G401.6 (cell line): ENCODE measurements at regions not wholly inside any gene's neighbourhood (a gene's known extent, or its start where the extent isn't known, plus 50 kb on each side); places are given as distances from the start of the nearest gene placed in this dataset.
"Not testable (repeated sequence)": the region's sequence is repeated elsewhere in the genome, so short reads cannot be mapped to it uniquely, and the experiment has no call there.

ENCODE experiments used
- FAIRE-seq: peaks from 2 replicates; lab custom pipeline; 2012; peaks lifted over from hg19 to GRCh38; lab: Jason Lieb, UNC

DNA sequence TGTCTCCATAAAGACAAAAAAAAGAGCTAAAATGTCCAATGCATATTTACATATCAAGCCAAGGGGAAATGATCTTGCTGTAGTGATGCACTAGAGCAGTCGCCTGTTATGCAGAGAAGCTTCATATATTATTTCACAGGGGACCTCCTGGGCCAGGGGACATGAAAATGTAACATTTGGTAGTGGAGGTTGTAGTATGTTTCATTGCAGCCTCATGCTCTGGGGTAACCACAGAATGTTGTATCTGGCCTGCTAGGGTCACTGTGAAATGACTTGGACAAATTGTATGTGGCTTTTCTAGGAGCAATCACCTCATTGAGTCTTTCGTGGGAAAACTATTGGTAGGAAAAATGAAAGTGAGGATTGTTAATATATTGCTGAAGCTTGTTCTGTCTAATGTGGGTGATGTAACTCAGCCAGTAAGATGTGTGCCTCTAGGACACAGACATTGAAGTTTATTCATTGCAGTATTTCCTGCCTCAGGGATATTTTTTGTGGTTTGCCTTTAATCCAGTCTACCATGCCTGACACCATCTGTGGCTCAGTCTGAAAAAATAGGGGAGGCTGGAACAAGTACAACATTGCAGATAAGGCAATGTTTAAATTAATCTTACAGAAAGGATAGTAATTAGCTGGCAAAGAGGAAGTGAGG lies 430.8 kb upstream of the TNC start:
- no peak for FAIRE-seq

DNA sequence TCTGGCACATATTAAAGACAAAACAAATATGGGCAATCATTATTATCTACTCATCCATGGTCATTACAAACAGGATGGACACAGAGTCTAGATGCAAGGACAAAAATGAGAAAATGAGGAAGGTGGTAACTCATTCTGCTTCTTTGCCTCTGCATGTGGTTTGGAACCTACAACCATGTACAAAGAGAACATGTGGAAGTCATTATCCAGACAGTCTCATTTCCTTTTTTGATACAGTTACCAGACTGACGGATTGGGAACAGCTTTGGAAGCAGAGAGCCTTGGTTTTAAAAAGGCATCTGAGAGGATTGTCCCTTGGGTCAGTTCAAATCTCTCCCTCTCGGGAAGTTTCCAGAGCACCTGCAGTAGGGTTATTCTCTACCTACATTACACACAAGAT lies 433.4 kb upstream of the TNC start:
- no peak for FAIRE-seq

DNA sequence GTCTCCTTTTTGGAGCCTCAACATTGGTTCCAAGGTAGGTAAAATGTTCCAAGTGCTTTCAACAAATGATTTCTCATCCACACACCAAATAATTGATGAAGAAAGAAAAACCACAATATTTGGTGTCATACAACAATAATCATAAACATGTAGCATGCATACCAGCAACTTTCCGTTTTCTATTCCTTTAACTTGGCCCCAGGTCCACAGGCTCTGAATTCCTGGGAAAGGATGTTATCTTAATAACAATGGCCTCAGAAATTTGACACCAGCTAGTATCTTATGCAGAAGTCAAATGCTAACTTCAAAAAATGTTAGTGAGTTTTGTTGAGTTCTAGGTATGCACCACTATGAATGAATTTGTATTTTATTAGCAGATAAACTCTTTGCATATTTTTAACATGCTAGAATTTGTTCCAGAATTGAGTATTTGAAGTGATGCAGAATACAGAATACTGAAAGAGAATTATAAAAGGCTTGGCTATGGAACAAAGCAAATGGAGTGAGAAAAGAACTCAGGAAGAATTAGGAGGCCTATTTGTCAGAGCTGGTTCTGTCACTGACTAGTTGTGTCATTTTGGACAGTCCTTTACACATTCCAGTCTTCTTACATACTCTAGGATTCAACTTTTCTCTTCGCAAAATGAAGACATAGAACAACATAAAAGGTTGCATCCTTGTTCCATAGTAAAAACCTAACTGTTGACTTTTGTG lies 435.3 kb upstream of the TNC start:
- FAIRE-seq = no peak

DNA sequence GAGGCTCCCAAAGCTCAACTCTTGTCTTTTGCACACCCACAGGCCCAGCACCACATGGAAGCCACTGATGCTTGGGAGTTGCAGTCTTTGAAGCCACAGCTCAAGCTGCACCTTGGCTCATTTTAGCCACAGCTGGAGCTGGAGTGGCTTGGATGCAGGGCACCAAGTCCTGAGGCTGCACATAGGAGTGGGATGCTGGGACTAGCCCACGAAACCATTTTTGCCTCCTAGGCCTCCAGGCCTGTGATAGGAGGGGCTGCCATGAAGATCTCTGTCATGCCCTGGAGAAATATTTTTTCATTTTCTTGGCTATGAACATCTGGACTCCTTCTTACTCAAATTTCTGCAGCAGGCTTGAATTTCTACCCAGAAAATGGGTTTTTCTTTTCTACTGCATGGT lies 438.5 kb upstream of the TNC start:
- FAIRE-seq = no peak

DNA sequence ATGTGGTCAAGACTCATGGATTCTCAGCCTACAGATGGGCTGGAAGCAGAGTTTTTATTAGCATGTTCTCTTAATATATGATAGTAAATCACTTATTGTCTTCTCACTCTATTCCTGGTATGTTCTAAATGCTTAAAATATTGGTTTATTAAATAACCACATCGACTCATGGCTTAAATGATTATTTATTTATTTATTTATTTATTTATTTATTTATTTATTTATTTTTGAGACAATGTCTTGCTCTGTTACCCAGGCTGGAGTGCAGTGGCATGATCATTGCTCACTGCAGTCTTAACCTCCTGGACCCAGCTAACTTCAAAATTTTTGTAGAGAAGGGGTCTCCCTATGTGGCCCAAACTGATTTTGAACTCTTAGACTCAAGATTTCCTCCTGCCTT lies 457.2 kb upstream of the TNC start:
- no peak for FAIRE-seq

DNA sequence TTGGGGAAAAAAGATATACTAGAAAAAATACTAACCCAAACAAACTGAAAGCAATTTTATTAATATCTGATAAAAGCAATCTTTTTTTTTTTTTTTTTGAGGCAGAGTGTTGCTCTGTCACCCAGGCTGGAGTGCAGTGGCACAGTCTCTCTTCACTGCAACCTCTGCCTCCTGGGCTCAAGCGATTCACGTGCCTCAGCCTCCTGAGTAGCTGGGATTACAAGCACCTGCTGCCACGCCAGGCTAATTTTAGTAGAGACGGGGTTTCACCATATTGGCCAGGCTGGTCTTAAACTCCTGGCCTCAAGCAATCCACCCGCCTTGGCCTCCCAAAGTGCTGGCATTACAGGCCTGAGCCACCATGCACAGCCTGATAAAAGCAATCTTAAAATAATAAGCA lies 467.5 kb upstream of the TNC start:
- not testable (repeated sequence) for FAIRE-seq

DNA sequence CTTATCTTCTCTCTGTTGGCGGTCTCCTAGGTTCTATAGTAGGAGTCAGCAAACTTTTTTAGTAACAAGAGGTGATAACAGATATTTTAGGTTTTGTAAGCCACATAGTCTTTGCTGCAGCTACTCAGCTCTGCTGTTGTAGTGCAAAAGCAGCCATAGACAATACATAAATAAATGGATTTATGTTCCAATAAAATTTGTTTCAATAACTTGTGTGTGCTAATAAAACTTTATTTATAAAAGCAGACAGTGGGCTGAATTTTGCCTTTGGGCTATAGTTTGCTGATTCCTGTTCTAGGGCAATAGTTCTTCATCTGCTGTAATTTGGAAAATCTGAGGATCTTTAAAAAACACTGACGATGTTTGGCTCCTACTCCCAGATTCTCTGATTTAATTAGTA lies 469.4 kb upstream of the TNC start:
- no peak for FAIRE-seq

DNA sequence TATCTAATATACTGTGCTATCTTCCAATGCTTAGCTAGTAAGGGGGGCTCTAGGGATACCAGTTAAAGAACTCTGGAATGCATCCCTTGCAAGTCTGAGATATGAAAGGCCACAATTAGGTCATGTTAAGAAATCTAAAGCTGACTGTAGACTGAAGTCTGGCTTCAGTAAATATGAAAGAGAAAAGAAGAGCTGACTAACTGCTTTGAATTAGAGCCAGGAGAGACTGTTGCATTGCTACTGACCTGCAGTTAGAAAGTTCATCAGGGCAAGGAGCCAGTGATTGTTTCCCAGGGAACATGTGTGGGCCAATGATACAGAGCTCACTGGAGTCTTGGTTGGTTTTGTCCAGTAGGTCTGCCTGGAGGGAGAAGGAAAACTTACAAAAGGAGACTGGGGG lies 472.1 kb upstream of the TNC start:
- FAIRE-seq = no peak

DNA sequence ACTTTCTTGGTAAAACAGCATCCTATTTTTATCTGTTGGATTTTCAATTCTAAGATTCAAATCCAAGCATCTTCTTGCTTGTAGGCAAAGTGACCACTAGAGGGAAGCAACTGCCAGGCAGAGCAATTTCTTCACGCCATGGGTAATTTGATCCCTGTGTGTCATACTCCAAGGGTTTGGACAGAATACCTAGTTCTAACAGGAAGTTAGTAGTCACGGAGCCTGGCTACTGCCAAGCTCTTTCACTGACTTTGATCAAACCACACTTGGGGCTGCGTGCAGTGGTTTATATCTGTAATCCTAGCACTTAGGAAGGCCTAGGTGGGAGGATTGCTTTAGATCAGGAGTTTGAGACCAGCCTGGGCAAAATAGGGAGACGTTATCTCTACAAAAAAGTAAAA lies 473.6 kb upstream of the TNC start:
- FAIRE-seq = no peak

DNA sequence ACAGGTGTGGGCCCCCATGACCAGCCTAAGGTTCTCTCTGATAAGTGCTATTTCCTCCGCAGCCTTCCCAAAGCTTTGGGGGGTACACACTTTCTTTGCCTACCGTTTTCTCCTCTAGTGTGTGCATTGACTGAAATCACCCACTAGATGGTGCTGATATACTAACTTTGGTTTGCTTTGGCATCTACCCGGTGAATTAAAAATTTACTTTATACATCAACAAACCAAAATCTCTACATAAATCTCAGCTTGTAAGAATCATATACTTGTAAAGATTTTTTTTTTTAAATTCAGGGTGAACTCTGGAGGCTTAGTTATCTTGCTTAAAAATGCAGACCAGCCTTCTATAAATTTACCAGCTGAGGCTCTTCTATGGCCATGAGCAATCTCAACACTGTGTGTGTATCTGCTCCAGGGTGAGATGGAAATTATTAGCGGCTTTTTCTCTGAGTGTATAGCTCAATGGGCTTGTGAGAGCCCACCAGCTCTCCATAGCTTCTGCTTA lies 475.7 kb upstream of the TNC start:
- peak; percentile 39 for FAIRE-seq

DNA sequence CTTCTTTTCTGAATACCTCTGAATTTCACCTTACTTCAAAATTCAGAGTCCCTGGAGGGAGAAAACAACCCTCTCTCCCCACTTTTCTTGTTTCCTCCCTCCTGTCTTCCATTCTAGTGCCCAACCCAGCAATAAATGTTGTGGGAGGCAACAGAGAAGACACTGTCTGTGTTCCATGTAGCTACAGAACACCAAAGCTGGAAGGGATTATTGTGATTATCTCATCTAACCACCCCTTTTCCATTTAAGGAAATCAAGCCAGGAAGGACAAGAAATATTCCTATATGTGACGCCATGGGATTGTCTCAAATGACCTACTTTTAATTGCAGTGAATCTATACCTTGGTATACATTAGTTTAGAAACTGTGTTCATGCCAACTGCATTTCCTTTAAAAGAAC lies 476.6 kb upstream of the TNC start:
- no peak for FAIRE-seq

DNA sequence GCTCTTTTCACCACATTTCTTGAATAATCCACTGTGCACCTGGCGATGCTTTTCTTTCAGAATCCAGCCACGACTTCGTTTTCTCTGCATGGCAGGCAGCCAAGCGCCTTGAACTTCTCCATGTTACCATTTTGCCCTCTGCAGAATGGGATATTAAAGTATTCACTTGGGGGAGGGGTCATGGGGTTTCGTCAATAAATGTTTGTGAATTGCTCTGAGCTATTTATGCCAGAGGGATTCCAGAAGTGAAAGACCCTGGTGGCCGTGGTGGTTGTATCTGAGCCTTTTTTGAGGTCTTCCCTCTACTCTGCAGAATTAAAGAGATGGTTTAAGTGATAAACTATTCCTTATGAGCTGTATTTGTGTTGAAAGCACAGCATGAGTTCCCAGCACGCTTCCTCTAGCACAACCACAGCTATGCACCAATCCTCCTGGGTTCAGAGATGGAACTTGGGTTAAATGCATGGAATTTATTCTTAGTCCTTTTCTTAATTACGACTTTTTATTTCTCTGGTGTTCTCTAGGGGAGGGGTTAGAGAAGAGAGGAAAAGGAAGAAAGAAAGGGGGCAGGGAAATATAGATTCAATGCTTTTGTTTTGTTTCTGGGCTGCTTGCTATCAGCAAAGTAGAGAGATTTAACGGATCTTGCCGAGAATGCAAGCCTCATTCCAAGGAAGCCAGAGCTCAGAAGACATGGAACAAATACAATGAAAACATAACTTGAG lies 478.2 kb upstream of the TNC start:
- no peak for FAIRE-seq

DNA sequence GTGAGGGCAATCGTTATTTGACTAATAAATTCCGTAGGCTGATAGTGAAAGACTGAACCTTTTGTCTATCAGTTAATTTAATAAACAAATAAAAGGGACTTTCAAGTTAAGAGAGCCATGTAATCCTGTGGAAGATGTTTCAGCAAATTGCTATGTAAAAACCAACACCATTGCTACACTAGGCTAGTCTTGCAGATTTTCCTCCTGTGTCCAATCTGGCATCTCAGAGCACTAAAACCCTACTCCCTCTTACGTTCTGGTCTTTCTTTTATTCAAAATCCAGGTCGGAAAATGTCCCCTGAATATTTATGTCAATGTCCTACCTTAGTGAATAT lies 478.8 kb upstream of the TNC start:
- no peak for FAIRE-seq

DNA sequence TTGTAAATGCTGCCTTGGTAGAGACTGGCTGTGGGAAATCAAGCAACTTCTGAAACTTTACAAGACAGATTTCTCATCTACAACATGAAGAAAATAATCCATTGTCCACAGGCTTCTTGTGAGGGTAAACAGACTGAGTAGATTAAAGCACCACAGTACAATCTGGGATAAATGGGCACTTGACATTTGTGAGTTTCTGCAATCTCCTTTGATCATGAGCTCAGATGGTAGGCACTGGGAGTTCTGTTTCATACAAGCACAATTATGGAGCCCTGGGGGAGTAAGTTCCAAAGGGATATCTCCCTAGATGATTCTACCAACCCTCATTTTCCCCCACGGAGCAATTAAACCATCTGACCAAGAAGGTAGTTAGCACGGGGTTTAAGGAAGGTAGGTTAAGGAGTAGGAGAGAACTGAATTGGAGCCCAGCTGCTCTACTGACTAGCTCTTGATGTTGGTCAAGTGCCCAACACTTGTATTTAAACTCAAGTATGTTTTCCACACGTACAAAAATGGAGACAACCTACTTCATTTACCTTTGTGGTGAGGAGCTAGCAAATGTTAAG lies 479.5 kb upstream of the TNC start:
- FAIRE-seq = no peak

DNA sequence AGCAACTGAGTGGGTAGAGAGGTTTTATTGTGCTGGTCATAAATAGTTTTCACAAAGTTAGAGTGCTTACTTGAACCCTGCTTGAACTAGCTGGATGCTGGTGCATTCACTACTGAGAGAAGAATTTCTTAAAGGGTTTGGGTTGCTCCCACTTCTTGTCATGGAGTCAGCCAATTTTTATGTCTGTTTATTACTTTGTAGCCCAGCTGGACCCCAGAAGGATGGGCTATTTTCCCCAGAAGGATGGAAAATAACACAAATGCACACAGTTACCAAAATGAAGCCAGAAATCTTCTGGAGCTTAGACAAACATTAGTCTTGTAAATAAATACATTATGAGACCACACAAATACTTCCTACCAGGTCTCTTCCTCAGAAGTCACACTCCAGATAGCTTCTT lies 480.8 kb upstream of the TNC start:
- FAIRE-seq = no peak

DNA sequence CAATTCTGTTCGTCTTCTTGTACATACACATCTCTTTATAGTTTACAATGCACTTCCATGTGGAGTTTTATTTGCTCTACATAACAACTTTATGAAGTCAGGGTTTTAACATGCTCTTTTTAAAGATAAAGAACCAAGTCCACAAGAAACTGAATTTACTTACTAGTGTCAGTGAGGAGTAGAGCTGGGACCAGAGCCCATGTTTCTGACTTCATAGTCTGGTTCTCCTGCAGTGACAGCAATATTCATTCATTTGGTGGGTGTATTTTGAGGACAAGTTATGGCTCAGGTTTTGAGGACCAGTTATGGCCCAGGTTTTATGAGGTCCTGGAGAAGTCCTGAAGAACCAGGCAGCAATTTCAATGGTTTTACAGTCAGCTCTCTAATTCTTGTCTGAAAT lies 481.9 kb upstream of the TNC start:
- FAIRE-seq = no peak

DNA sequence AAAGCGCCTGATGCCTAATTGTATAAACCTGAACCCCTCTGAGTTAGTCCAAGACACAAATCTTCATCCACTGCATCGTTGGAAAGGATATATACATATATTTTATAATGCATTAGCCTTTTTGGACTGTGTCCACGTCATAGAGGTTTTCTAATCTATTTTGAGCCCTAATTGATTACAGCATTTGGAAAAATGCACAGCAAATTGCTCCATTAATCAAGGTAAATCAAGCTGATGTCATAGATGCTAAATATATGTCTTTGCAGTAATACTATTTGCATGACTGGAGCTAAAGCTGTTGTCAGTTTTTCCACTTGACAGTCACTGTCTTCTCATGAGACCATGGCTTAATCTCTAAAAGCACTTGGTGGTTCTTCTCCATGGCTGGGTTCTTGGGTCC lies 483.5 kb upstream of the TNC start:
- FAIRE-seq = no peak

DNA sequence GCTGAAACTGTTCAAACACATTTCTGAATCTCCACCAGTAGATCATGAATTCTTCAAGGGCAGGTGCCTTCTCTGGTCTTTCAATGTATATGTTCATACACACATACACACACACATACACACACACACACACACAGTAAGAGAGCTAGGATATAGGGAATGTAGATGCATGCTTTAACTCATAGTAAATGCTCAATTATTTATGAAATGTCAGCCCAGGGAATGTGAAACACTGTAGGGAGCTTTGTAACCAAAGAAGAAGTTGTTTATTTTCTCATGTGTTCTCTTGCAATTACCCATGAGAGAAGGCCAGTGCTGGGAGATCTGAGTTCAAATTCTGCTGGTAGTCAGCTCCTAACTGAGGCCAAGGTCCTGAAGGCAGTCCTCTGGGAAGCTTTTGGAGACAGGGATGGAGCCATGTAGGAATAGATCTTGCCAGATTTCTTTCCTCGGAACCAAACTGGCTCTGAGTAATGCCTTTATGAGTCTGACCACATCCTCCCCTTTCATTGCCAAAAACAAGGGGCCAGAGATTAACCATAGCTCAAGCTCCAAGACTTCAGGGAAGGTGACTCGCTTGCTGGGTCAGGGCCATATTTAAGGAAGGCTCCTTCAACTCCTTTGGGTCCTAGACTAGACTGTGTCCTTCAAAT lies 487.0 kb upstream of the TNC start:
- no peak for FAIRE-seq

DNA sequence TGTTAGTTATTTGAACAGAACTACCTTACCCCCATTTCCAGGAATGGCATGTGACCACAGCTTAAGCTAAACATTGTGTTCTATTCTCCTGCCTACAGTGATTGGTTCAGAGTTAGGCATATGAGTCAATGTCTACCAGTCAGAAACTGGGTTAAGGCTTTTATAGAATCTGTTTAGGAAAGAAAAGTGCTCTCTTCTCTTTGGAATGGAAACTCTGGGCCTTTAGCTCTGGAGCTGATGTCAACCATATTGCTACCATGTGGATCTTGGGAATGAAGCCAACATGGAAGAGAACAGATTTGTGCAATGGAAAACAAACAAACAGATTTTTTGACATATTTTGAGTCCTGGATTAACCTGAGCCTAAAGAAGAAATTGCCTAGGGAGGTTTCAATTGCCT lies 488.9 kb upstream of the TNC start:
- FAIRE-seq = no peak

DNA sequence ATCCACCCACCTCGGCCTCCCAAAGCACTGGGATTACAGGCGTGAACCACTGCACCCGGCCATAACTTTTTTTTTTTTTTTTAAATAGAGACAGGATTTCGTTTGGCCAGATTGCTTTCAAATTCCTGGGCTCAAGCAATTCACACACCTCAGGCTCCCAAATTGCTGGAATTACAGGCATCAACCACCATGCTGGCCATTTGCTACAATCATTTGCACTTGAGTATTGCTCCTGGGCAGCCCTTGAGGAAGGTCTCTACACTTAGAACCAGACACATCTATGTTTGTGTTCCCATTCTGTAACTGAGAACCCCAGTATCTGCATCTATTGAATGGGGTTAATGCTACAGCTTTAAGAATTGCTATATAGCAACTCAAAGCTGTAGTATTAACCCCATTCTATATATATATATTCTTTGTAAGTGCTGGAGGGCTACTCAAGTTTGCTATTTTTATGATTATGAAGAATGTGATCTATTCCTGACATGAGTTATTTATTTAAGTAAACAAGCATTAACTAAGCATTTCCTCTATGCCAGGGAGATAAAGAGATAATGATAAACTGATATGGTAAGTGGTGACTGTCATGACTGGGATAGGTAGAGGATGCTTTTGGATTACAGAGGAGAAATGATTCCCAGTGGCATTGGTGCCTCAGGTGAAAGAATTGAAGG lies 496.5 kb upstream of the TNC start:
- no peak for FAIRE-seq

DNA sequence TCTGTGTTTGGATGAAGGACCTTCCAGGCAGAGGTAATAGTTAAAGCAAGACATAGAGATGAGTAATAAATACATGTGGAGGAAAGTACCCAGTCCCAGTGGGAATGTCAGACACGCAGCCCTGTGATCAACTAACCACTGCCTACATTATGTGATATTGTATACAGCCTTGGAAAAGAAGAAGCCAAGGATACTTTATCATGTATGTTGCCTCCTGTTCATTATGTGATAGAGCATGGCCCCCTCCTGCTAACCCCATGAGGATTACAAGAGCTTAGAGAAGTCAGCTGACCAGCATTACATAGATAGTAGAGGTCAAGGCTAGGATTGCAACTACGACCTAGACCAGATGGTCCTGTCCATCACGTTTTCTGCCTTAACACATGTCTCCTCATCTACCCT lies 497.0 kb upstream of the TNC start:
- no peak for FAIRE-seq
